ENCODE measurements at regions not wholly inside any gene's neighbourhood (a gene's known extent, or its start where the extent isn't known, plus 50 kb on each side); places are given as distances from the start of the nearest gene placed in this dataset.

GRCh38 chr5:168109441-168109840 lies 182.0 kb upstream of the WWC1 start:
- Histone ChIP-seq H3K27me3 (no peaks in the 10 kb centered on the region), H3K4me3 (no peak overlapping the region), H3K27ac (no peak overlapping the region), H3K36me3 (no peaks in the 10 kb centered on the region), H3K4me1 (no peaks in the 10 kb centered on the region), H3K9me3 (no peaks in the 10 kb centered on the region)
- no peak for DNase-seq
- no peak for ATAC-seq
- intact Hi-C loops (cut with DNase I): no loop called here
- no peak for TF ChIP-seq CTCF (IDR thresholded peaks at IDR 0.05)

- DNase-seq: no peak
- H3K4me3 ChIP-seq: no peak overlapping the region
- H3K36me3 ChIP-seq: no peaks in the 10 kb centered on the region
- H3K27me3 ChIP-seq: no peaks in the 10 kb centered on the region
- no peaks in the 10 kb centered on the region for H3K9me3 ChIP-seq
- H3K4me1 ChIP-seq: no peaks in the 10 kb centered on the region
- no peak for TF ChIP-seq CTCF (IDR thresholded peaks at IDR 0.05)
- intact Hi-C loops (cut with DNase I): no loop called here
- ATAC-seq: no peak
- H3K27ac ChIP-seq: no peak overlapping the region
These were observed 181.1 kb upstream of the WWC1 start for GRCh38 chr5:168110384-168110783.

- no peak for DNase-seq
- intact Hi-C loops (cut with DNase I): no loop called here
- ATAC-seq: peak; percentile 38
- no peak overlapping the region for H3K27ac ChIP-seq
- TF ChIP-seq CTCF (IDR thresholded peaks at IDR 0.05): no peak
- H3K4me1 ChIP-seq: peaks cover 4% of the 10 kb centered on the region
- no peaks in the 10 kb centered on the region for H3K36me3 ChIP-seq
- no peaks in the 10 kb centered on the region for H3K27me3 ChIP-seq
- no peak overlapping the region for H3K4me3 ChIP-seq
- H3K9me3 ChIP-seq: no peaks in the 10 kb centered on the region
These were observed 180.3 kb upstream of the WWC1 start for GRCh38 chr5:168110870-168111832.

- Histone ChIP-seq H3K27ac (no peak overlapping the region), H3K4me3 (no peak overlapping the region), H3K9me3 (no peaks in the 10 kb centered on the region), H3K36me3 (no peaks in the 10 kb centered on the region), H3K27me3 (no peaks in the 10 kb centered on the region), H3K4me1 (peaks cover 4% of the 10 kb centered on the region)
- peak; percentile 92 for ATAC-seq
- peak; percentile 73 for DNase-seq
- TF ChIP-seq CTCF (IDR thresholded peaks at IDR 0.05): peak; percentile 64
- intact Hi-C loops (cut with DNase I): no loop called here
These were observed 176.9 kb upstream of the WWC1 start for GRCh38 chr5:168114444-168115017.

- ATAC-seq (no peak), DNase-seq (no peak)
- TF ChIP-seq CTCF (IDR thresholded peaks at IDR 0.05): no peak
- no peaks in the 10 kb centered on the region for H3K36me3 ChIP-seq
- no peak overlapping the region for H3K4me3 ChIP-seq
- intact Hi-C loops (cut with DNase I): no loop called here
- peaks cover 4% of the 10 kb centered on the region for H3K4me1 ChIP-seq
- no peaks in the 10 kb centered on the region for H3K27me3 ChIP-seq
- H3K27ac ChIP-seq: no peak overlapping the region
- H3K9me3 ChIP-seq: no peaks in the 10 kb centered on the region
These were observed 174.0 kb upstream of the WWC1 start for GRCh38 chr5:168117469-168117868.

Data from upper lobe of right lung (tissue), 1 donor.